ENCODE measurements at regions not wholly inside any gene's neighbourhood (a gene's known extent, or its start where the extent isn't known, plus 50 kb on each side); places are given as distances from the start of the nearest gene placed in this dataset.

DNA sequence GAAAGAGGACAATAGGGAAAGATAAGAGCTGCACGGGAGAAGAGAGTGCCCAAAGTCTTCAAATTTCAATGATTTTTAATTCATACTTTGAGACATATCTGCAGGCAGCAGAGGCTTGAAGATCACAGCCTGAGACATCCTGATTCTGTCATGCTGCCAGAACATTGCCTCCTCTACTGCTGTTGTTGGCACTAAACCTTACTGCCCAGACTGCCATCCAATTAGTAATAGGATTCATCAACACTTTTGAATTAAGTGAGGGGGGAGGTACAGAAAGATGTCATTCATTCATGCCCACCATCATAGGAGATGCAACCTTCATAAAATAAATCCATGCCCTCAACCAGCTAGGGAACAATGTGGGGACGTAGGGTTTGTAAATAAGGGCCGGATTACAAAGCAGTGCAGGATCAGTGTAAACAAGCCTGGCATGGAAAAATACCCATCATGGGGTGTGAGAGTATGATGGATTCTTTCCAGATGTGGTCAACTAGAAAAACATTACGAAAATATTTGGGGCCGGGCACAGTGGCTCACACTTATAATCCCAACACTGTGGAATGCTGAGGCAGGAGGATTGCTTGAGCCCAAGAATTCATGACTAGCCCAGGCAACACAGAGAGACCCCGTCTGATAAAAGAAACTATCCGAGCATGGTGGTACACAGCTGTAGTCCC, 122.1 kb upstream of the DAPK1 start:
- Histone ChIP-seq H3K36me3 (ENCODE audit: insufficient read depth, low read length) (no peaks in the 10 kb centered on the region), H3K4me3 (ENCODE audit: low read length) (no peak overlapping the region), H3K4me1 (ENCODE audit: insufficient read depth, low read length) (no peaks in the 10 kb centered on the region), H3K9me3 (ENCODE audit: low read length) (no peaks in the 10 kb centered on the region), H3K27ac (ENCODE audit: low read depth, low read length) (no peak overlapping the region), H3K27me3 (ENCODE audit: insufficient read depth, low read length, poor library complexity, severe bottlenecking) (no peaks in the 10 kb centered on the region)
- Mint-ChIP-seq H3K9me3 (peaks cover 0 to 7% (median 0%) of the 10 kb centered on the region in 5 donors), H3K27ac (no peak overlapping the region), H3K27me3 (peaks cover 4 to 22% of the 10 kb centered on the region in 2 donors), H3K4me1 (no peaks in the 10 kb centered on the region), H3K36me3 (no peaks in the 10 kb centered on the region), H3K4me3 (no peak overlapping the region)
- POLR2A ChIA-PET, result no interaction called here
- DNase-seq, result no peak
- CTCF ChIA-PET, result no interaction called here

DNA sequence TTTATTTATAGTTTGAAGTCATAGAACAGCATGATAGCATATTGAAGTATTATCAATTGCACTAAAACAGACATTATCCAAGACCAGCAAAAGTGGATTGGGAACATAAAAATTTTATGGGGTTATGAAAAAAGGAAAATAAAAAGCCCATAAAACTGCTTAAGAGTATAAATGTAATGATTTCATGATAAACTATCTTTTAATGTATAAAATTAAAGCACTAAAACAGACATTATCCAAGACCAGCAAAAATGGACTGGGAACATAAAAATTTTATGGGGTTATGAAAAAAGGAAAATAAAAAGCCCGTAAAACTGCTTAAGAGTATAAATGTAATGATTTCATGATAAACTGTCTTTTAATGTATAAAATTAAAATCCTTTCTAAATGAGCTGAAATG, 119.0 kb upstream of the DAPK1 start:
- Histone ChIP-seq H3K27me3 (ENCODE audit: insufficient read depth, low read length, poor library complexity, severe bottlenecking) (no peaks in the 10 kb centered on the region), H3K4me1 (ENCODE audit: insufficient read depth, low read length) (no peaks in the 10 kb centered on the region), H3K36me3 (ENCODE audit: insufficient read depth, low read length) (no peaks in the 10 kb centered on the region), H3K27ac (ENCODE audit: low read depth, low read length) (no peak overlapping the region), H3K9me3 (ENCODE audit: low read length) (no peaks in the 10 kb centered on the region), H3K4me3 (ENCODE audit: low read length) (no peak overlapping the region)
- DNase-seq, result no peak
- Mint-ChIP-seq H3K9me3 (peaks cover 0 to 7% (median 0%) of the 10 kb centered on the region in 5 donors), H3K27me3 (peaks cover 6 to 12% of the 10 kb centered on the region in 2 donors), H3K36me3 (no peaks in the 10 kb centered on the region), H3K4me1 (no peaks in the 10 kb centered on the region), H3K27ac (no peak overlapping the region), H3K4me3 (no peak overlapping the region)
- ChIA-PET CTCF (no interaction called here), POLR2A (no interaction called here)

DNA sequence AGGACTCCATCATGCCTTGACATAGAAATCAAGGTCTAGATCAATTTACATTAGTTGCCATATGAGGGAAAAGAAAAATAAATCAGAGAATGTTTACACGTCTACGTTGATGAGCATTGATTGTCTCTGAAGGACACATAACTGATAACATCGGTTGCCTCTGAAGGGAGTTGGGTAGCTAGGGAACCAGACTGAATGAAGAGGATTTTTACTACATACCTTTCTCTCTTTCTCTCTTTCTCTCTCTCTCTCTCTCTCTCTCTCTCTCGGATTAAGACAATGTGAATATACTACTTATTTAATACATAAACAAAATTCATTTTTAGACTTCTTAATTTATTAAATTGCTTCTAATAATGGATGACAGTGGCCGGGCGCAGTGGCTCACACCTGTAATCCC, 118.4 kb upstream of the DAPK1 start:
- no peaks in the 10 kb centered on the region for H3K36me3 Mint-ChIP-seq
- no peak for DNase-seq
- ChIA-PET POLR2A (no interaction called here), CTCF (no interaction called here)
- no peaks in the 10 kb centered on the region for H3K4me1 ChIP-seq (ENCODE audit: insufficient read depth, low read length)
- no peak overlapping the region for H3K4me3 Mint-ChIP-seq
- no peaks in the 10 kb centered on the region for H3K36me3 ChIP-seq (ENCODE audit: insufficient read depth, low read length)
- H3K27me3 ChIP-seq (ENCODE audit: insufficient read depth, low read length, poor library complexity, severe bottlenecking), result no peaks in the 10 kb centered on the region
- H3K27ac ChIP-seq (ENCODE audit: low read depth, low read length), result no peak overlapping the region
- no peaks in the 10 kb centered on the region for H3K4me1 Mint-ChIP-seq
- H3K4me3 ChIP-seq (ENCODE audit: low read length), result no peak overlapping the region
- H3K27ac Mint-ChIP-seq, result no peak overlapping the region
- peaks cover 3 to 7% of the 10 kb centered on the region in 2 donors for H3K27me3 Mint-ChIP-seq
- peaks cover 0 to 3% (median 0%) of the 10 kb centered on the region in 5 donors for H3K9me3 Mint-ChIP-seq
- no peaks in the 10 kb centered on the region for H3K9me3 ChIP-seq (ENCODE audit: low read length)

DNA sequence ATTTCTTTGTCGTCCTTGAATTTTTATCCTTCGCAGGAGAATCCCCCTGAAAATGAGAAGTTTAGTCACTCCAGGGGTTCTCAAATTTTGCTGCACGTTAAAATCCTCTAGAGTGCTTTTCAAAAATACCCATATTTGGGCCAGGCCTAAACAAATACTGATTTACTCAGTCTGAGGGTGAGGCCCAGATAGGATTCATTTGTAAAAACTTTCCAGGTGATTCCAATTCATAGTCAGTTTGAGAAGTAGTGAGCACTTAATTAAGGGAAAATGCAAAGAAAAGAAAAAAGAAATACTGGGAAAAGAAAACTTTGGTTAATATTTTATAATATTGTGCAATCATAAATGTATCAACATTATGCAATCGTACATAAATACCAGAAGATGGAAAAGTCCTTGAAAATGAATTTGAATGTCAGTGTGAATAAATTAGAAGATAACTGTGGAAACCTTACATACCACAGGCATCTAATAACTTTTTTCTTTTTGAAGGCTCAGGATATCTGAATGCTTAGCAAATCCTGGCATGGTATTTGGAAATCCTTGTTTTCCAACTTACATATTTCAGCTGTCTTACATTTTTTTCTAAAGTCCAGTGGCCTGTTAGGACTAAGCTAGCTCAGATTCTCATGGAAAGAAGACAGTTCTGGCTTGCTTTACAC, 116.5 kb upstream of the DAPK1 start:
- Mint-ChIP-seq H3K27me3 (peaks cover 5 to 7% of the 10 kb centered on the region in 2 donors), H3K9me3 (peaks cover 0 to 1% (median 0%) of the 10 kb centered on the region in 5 donors), H3K4me1 (no peaks in the 10 kb centered on the region), H3K36me3 (no peaks in the 10 kb centered on the region), H3K4me3 (no peak overlapping the region), H3K27ac (no peak overlapping the region)
- Histone ChIP-seq H3K27me3 (ENCODE audit: insufficient read depth, low read length, poor library complexity, severe bottlenecking) (no peaks in the 10 kb centered on the region), H3K9me3 (ENCODE audit: low read length) (no peaks in the 10 kb centered on the region), H3K27ac (ENCODE audit: low read depth, low read length) (no peak overlapping the region), H3K4me3 (ENCODE audit: low read length) (no peak overlapping the region), H3K36me3 (ENCODE audit: insufficient read depth, low read length) (no peaks in the 10 kb centered on the region), H3K4me1 (ENCODE audit: insufficient read depth, low read length) (no peaks in the 10 kb centered on the region)
- ChIA-PET CTCF (no interaction called here), POLR2A (no interaction called here)
- no peak for DNase-seq

DNA sequence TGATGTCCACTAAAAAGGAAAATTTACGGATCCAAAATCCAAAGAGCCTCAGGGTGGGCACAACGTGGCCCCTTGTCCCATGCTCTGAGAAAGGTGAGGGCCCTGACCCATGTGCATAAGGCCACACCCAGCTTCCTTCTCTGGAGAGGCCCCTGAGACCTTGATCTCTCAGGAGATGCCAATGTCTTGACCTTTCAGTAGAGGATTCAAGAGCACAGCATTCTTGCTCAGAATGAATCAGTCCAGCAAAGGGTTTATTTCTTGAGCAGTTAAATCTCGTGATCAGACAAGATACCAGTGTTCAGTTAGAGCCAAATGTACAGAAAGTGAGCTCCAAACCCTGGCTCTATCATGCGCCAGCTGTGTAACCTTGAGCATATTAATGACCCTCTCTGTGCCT, 115.9 kb upstream of the DAPK1 start:
- CTCF ChIA-PET, result no interaction called here
- H3K4me1 Mint-ChIP-seq, result no peaks in the 10 kb centered on the region

DNA sequence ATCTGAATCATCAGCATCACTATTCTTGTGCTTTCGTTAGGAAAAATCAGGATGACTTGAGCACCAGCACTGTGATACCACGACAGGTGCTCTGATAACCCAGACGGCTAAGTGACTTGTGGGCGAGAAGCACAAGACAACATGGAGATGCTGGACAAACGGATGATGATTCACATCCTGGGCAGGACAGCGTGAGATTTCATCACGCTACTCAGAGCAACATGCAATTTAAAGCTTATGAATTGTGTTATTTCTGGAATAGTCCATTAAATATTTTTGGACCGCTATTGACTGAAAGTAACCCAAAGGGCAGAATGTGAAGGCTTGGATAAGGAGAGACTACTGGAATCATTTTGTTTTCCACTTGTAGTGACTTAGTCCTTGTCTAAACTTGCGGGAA, 114.8 kb upstream of the DAPK1 start:
- no peak overlapping the region for H3K4me3 Mint-ChIP-seq
- H3K9me3 ChIP-seq (ENCODE audit: low read length), result no peaks in the 10 kb centered on the region
- H3K36me3 ChIP-seq (ENCODE audit: insufficient read depth, low read length), result no peaks in the 10 kb centered on the region
- no peak overlapping the region for H3K27ac ChIP-seq (ENCODE audit: low read depth, low read length)
- no peak overlapping the region for H3K4me3 ChIP-seq (ENCODE audit: low read length)
- H3K27ac Mint-ChIP-seq, result no peak overlapping the region
- H3K4me1 Mint-ChIP-seq, result no peaks in the 10 kb centered on the region
- ChIA-PET CTCF (no interaction called here), POLR2A (no interaction called here)
- DNase-seq, result no peak
- H3K9me3 Mint-ChIP-seq, result peaks cover 0 to 1% (median 0%) of the 10 kb centered on the region in 5 donors
- peaks cover 0 to 5% of the 10 kb centered on the region in 2 donors for H3K27me3 Mint-ChIP-seq
- no peaks in the 10 kb centered on the region for H3K27me3 ChIP-seq (ENCODE audit: insufficient read depth, low read length, poor library complexity, severe bottlenecking)
- H3K4me1 ChIP-seq (ENCODE audit: insufficient read depth, low read length), result no peaks in the 10 kb centered on the region
- H3K36me3 Mint-ChIP-seq, result no peaks in the 10 kb centered on the region

More for the DNA sequence above, 115.9 kb upstream of the DAPK1 start:
- no peaks in the 10 kb centered on the region for H3K9me3 ChIP-seq (ENCODE audit: low read length)
- Mint-ChIP-seq H3K27me3 (peaks cover 1 to 5% of the 10 kb centered on the region in 2 donors), H3K36me3 (no peaks in the 10 kb centered on the region), H3K4me3 (no peak overlapping the region), H3K9me3 (peaks cover 0 to 1% (median 0%) of the 10 kb centered on the region in 5 donors), H3K27ac (no peak overlapping the region)
- H3K27me3 ChIP-seq (ENCODE audit: insufficient read depth, low read length, poor library complexity, severe bottlenecking), result no peaks in the 10 kb centered on the region
- no peak overlapping the region for H3K4me3 ChIP-seq (ENCODE audit: low read length)
- H3K4me1 ChIP-seq (ENCODE audit: insufficient read depth, low read length), result no peaks in the 10 kb centered on the region
- no peak for DNase-seq
- no peak overlapping the region for H3K27ac ChIP-seq (ENCODE audit: low read depth, low read length)
- POLR2A ChIA-PET, result no interaction called here
- no peaks in the 10 kb centered on the region for H3K36me3 ChIP-seq (ENCODE audit: insufficient read depth, low read length)

DNA sequence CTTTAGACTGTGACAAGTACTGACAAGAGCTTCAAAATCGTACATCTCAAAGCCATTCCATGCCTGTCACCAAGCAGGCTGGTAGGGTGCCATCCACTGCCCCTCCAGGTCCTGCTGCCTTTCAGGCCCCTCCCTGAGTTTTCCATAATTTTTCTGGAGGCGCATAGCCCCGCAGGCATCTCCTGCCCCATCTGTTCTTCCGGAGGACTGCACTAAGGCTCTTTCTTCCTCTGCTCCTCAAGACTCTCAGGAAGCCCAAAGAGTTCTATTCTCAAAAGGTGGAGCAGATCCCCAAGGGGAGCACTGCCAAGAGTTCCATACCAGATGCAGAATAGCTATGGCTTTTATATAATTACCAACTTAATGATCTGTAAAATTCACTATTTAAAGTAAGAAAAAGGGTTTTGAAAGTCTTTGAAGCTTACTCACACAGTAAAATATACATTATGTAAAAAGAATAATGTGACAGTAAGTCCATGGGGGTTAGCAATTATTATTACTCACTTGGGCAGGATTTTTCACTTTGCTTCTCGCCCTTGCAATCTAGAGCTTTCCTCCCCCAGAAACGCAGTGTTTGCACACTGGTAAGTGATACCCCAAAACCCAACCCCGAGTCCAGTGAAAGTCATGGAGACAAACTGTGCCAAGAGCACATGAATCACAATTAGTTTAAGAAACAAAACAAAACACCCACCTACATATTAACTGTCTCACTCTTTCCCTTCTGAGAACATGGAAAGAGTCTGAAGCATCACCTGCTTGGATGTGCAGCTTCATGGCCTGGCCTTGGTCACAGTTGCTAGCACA, 114.1 kb upstream of the DAPK1 start:
- H3K36me3 ChIP-seq (ENCODE audit: insufficient read depth, low read length), result no peaks in the 10 kb centered on the region
- POLR2A ChIA-PET, result no interaction called here
- H3K9me3 ChIP-seq (ENCODE audit: low read length), result no peaks in the 10 kb centered on the region
- no peaks in the 10 kb centered on the region for H3K4me1 Mint-ChIP-seq
- H3K27ac ChIP-seq (ENCODE audit: low read depth, low read length), result no peak overlapping the region
- H3K4me3 ChIP-seq (ENCODE audit: low read length), result no peak overlapping the region
- no peaks in the 10 kb centered on the region for H3K27me3 ChIP-seq (ENCODE audit: insufficient read depth, low read length, poor library complexity, severe bottlenecking)
- CTCF ChIA-PET, result no interaction called here
- H3K27ac Mint-ChIP-seq, result no peak overlapping the region
- no peak for DNase-seq
- H3K4me1 ChIP-seq (ENCODE audit: insufficient read depth, low read length), result no peaks in the 10 kb centered on the region
- H3K9me3 Mint-ChIP-seq, result peaks cover 0 to 1% (median 0%) of the 10 kb centered on the region in 5 donors
- H3K4me3 Mint-ChIP-seq, result no peak overlapping the region
- H3K36me3 Mint-ChIP-seq, result no peaks in the 10 kb centered on the region
- H3K27me3 Mint-ChIP-seq, result peaks cover 0 to 5% of the 10 kb centered on the region in 2 donors

DNA sequence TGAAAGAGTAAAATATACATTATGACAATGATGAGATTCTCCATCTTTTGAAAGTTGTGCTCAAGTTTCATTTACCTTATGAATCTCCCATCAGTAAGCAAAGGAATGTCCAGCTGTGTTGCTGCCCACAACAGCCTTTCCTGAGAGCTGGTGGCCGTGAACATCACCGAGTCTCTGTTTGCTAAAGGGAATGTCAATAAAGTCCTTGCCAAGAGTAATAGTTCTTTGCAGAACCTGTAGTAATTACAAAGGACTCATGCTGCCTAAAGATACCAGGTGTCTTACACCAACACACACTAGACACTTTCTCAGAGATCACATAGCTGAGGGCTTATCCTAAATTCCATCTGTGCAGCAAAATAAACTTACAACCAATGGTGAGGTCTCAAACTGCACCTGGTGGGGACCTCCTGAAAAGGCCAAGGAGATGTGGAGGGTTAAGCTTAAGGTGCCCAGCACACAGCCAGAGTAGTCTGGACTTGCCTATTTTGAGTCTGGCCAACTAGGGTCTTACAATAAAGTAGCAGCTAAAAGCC, 111.1 kb upstream of the DAPK1 start:
- Mint-ChIP-seq H3K36me3 (no peaks in the 10 kb centered on the region), H3K27me3 (peaks cover 5 to 6% of the 10 kb centered on the region in 2 donors), H3K27ac (no peak overlapping the region), H3K9me3 (peaks cover 0 to 1% (median 0%) of the 10 kb centered on the region in 5 donors), H3K4me1 (no peaks in the 10 kb centered on the region), H3K4me3 (no peak overlapping the region)
- H3K9me3 ChIP-seq (ENCODE audit: low read length), result no peaks in the 10 kb centered on the region
- ChIA-PET CTCF (no interaction called here), POLR2A (no interaction called here)
- no peaks in the 10 kb centered on the region for H3K4me1 ChIP-seq (ENCODE audit: insufficient read depth, low read length)
- H3K4me3 ChIP-seq (ENCODE audit: low read length), result no peak overlapping the region
- no peaks in the 10 kb centered on the region for H3K27me3 ChIP-seq (ENCODE audit: insufficient read depth, low read length, poor library complexity, severe bottlenecking)
- no peak for DNase-seq
- no peak overlapping the region for H3K27ac ChIP-seq (ENCODE audit: low read depth, low read length)
- no peaks in the 10 kb centered on the region for H3K36me3 ChIP-seq (ENCODE audit: insufficient read depth, low read length)
